A673 (cell line): ENCODE measurements at regions not wholly inside any gene's neighbourhood (a gene's known extent, or its start where the extent isn't known, plus 50 kb on each side); places are given as distances from the start of the nearest gene placed in this dataset.

ENCODE experiments used
- BruUV-seq: library from RNA; stranded (reverse); fragments of 400-500 nt; replicated peaks from 2 replicates; lab custom pipeline; 2021; lab: Mats Ljungman, UMichigan
- CTCF ChIA-PET: fragments of 300-600 bp; sonication (Branson Sonifier 250); formaldehyde crosslinking; loops from one replicate; lab custom pipeline; 2022; ENCODE audit warnings: antibody characterized with exemption; lab: Charles Lee
- POLR2A ChIA-PET: fragments of 300-600 bp; sonication (Branson Sonifier 250); formaldehyde crosslinking; loops from one replicate; lab custom pipeline; 2022; ENCODE audit warnings: antibody characterized with exemption; ENCODE audit not compliant: low non-redundant PET; lab: Charles Lee
- DNase-seq: peaks from one replicate; pipeline ENCODE4 v3.0.0-alpha.2; 2015; ENCODE audit warnings: low spot score
- H3K27ac ChIP-seq: fragments of 200-600 bp; sonication (generic); 2 replicates; pipeline ENCODE4 v1.5.1; 2016; ENCODE audit warnings: mixed run types, low read depth, mild to moderate bottlenecking, mixed read lengths, antibody characterized with exemption, low read length; ENCODE audit not compliant: poor library complexity, severe bottlenecking
- H3K27me3 ChIP-seq: fragments of 200-600 bp; sonication (generic); replicated peaks from 2 replicates; pipeline ENCODE4 v1.6.1; 2017; ENCODE audit warnings: mixed run types, low read depth, mild to moderate bottlenecking, mixed read lengths, antibody characterized with exemption, low read length; ENCODE audit not compliant: insufficient read depth, poor library complexity
- H3K36me3 ChIP-seq: fragments of 200-600 bp; sonication (generic); 2 replicates; pipeline ENCODE4 v1.6.1; 2016; ENCODE audit warnings: mixed run types, mild to moderate bottlenecking, mixed read lengths, antibody characterized with exemption, low read length; ENCODE audit not compliant: insufficient read depth, poor library complexity, severe bottlenecking
- H3K4me1 ChIP-seq: fragments of 200-600 bp; sonication (generic); 2 replicates; pipeline ENCODE4 v1.6.1; 2017; ENCODE audit warnings: mixed run types, mild to moderate bottlenecking, mixed read lengths, antibody characterized with exemption, low read length; ENCODE audit not compliant: insufficient read depth, poor library complexity, severe bottlenecking
- H3K4me3 ChIP-seq: fragments of 200-600 bp; sonication (generic); 2 replicates; pipeline ENCODE4 v1.5.1; 2016; ENCODE audit warnings: low read depth, mixed run types, mild to moderate bottlenecking, mixed read lengths, low read length; ENCODE audit not compliant: poor library complexity, severe bottlenecking
- H3K9me3 ChIP-seq: fragments of 200-600 bp; sonication (generic); 2 replicates; pipeline ENCODE4 v1.6.1; 2016; ENCODE audit warnings: mixed run types, low read depth, mild to moderate bottlenecking, mixed read lengths, antibody characterized with exemption, low read length; ENCODE audit not compliant: poor library complexity, severe bottlenecking
- CTCF ChIP-seq: fragments of 300-800, 200-600 bp; sonication (generic); conservative IDR thresholded peaks from 2 replicates; pipeline ENCODE4 v1.5.1; 2017; ENCODE audit warnings: low read depth, mild to moderate bottlenecking, antibody characterized with exemption, low read length, moderate library complexity, mixed read lengths
- EZH2 ChIP-seq: fragments of 200-600 bp; sonication (generic); IDR thresholded peaks from 2 replicates; pipeline ENCODE4 v1.6.1; 2017; ENCODE audit warnings: borderline replicate concordance, low read depth, mild to moderate bottlenecking, mixed read lengths, antibody characterized with exemption, low read length; ENCODE audit not compliant: poor library complexity, severe bottlenecking
- intact Hi-C: fragments of 100-400 bp; cut with micrococcal nuclease; formaldehyde crosslinking; loops from one replicate; pipeline ENCODE4 v1.10.0; 2022; ENCODE audit not compliant: unreplicated experiment

GRCh38 chr12:127822809-127823411 lies 444.1 kb upstream of the TMEM132C start:
- Histone ChIP-seq H3K27ac (no peak overlapping the region), H3K9me3 (no peaks in the 10 kb centered on the region), H3K4me3 (no peak overlapping the region), H3K4me1 (no peaks in the 10 kb centered on the region), H3K27me3 (no peaks in the 10 kb centered on the region), H3K36me3 (no peaks in the 10 kb centered on the region)
- ChIA-PET CTCF (no interaction called here), POLR2A (no interaction called here)
- TF ChIP-seq EZH2 (no peak), CTCF (no peak)
- BruUV-seq: no TSS peak
- intact Hi-C loops: no loop called here
- DNase-seq: no peak

DNA sequence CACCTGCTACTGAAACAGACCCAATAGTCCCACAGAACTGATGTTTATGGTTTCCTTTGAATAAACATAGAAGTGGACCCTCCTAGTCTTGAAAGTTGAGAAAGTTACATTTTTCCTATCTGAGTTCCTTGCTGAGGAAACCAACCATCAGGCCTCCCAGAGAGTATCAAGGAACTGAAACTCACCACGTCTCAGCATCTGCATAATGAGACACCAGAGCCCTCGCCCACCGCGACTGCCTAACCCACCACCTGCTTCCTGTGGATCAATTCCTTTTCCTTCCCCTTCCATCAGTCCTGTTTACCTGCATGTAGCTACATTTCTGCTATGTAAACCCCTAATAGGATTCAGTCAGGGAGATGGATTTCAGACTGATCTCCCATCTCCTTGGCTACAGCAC lies 443.2 kb upstream of the TMEM132C start:
- no peak for TF ChIP-seq EZH2
- no peak for TF ChIP-seq CTCF
- Histone ChIP-seq H3K4me1 (no peaks in the 10 kb centered on the region), H3K9me3 (no peaks in the 10 kb centered on the region), H3K36me3 (no peaks in the 10 kb centered on the region), H3K4me3 (no peak overlapping the region), H3K27me3 (no peaks in the 10 kb centered on the region), H3K27ac (no peak overlapping the region)
- ChIA-PET POLR2A (no interaction called here), CTCF (no interaction called here)
- intact Hi-C loops: no loop called here
- no peak for DNase-seq
- no TSS peak for BruUV-seq

DNA sequence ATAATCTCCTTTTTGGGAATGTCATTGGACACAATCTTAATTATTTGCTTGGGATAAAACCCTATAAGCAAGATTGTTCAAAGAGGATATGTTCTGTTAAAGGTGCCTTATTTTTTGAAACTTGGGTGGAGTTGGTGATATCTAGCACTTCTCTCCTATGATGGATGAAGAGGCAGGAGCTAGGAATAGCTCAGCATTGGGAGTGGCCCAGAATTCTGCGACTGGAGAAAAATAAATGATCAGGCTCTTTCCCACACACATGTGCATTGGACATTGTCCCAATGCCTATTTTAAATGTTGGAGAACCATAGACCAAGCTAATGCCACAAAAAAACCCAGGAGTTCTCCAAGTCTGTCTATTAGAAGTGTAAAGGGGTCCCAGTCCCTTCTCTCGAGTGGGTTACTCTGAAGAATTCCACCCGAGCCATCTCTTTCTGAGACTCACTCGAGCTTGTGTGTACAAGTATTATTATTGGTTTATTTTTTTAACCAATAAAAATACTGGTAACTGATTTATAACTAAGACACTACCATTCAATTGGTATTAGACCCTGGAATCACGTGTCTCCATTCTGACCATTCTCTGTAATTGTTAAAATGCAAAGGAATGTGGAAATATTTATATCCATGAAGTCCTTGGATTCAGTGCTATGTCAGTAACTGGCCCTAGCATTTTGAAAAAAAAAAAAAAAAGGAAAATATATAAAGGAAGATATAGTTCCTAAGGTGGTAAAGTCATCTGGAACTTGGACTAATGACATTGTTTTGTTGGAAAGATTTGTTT lies 437.5 kb upstream of the TMEM132C start:
- intact Hi-C loops: no loop called here
- H3K27me3 ChIP-seq: no peaks in the 10 kb centered on the region
- TF ChIP-seq CTCF (no peak), EZH2 (no peak)
- no TSS peak for BruUV-seq
- CTCF ChIA-PET: no interaction called here
- no peak overlapping the region for H3K4me3 ChIP-seq
- DNase-seq: no peak
- no peaks in the 10 kb centered on the region for H3K36me3 ChIP-seq
- no peak overlapping the region for H3K27ac ChIP-seq
- no peaks in the 10 kb centered on the region for H3K9me3 ChIP-seq
- POLR2A ChIA-PET: no interaction called here
- H3K4me1 ChIP-seq: no peaks in the 10 kb centered on the region
